IMR-90 (cell line): ENCODE measurements at regions not wholly inside any gene's neighbourhood (a gene's known extent, or its start where the extent isn't known, plus 50 kb on each side); places are given as distances from the start of the nearest gene placed in this dataset.

Source experiments
- ATAC-seq: fragments of 200-7000 bp; cut with Tn5 transposase; 2 replicates; pipeline ENCODE4 v1.9.1; 2020; ENCODE audit warnings: low read depth, mild to moderate bottlenecking, moderate library complexity
- BruUV-seq: library from RNA; stranded (reverse); fragments of 400-500 nt; replicated peaks from 2 replicates; lab custom pipeline; 2021; lab: Mats Ljungman, UMichigan
- CTCF ChIA-PET: fragments of 300-600 bp; formaldehyde crosslinking; extraction: SDS; loops from one replicate; lab custom pipeline; 2021; ENCODE audit warnings: antibody characterized with exemption; lab: Yijun Ruan, JAX
- POLR2A ChIA-PET: fragments of 300-600 bp; sonication (Branson Sonifier 250); formaldehyde crosslinking; loops from one replicate; lab custom pipeline; 2022; ENCODE audit warnings: antibody characterized with exemption; ENCODE audit not compliant: unreplicated experiment; lab: Charles Lee
- DNase-seq: peaks from one replicate; pipeline ENCODE4 v3.0.0; 2013
- H2AFZ ChIP-seq: replicated peaks from 2 replicates; pipeline ENCODE3; 2013; ENCODE audit warnings: low read length, mild to moderate bottlenecking; ENCODE audit not compliant: poor library complexity
- H2AK5ac ChIP-seq: 2 replicates; pipeline ENCODE4 v1.6.1; 2013; ENCODE audit warnings: low read depth, low read length, inconsistent platforms
- H2AK9ac ChIP-seq: replicated peaks from 2 replicates; pipeline ENCODE3; 2013; ENCODE audit warnings: mild to moderate bottlenecking, low read depth, low read length, moderate library complexity; ENCODE audit not compliant: poor library complexity
- H2BK120ac ChIP-seq: 2 replicates; pipeline ENCODE4 v1.6.1; 2013; ENCODE audit warnings: low read depth, low read length, inconsistent platforms
- H2BK15ac ChIP-seq: 3 replicates; pipeline ENCODE4 v1.6.1; 2013; ENCODE audit warnings: low read depth, low read length, inconsistent platforms
- H2BK20ac ChIP-seq: 2 replicates; pipeline ENCODE4 v1.6.1; 2013; ENCODE audit warnings: low read depth, mild to moderate bottlenecking, inconsistent platforms, low read length, moderate library complexity
- H2BK5ac ChIP-seq: 2 replicates; pipeline ENCODE4 v1.6.1; 2013; ENCODE audit warnings: mild to moderate bottlenecking, low read depth, low read length, inconsistent platforms; ENCODE audit not compliant: poor library complexity, severe bottlenecking
- H3K14ac ChIP-seq: replicated peaks from 2 replicates; pipeline ENCODE4 v1.6.1; 2013; ENCODE audit warnings: low read depth, low read length, inconsistent platforms
- H3K18ac ChIP-seq: 2 replicates; pipeline ENCODE4 v1.6.1; 2013; ENCODE audit warnings: low read depth, low read length, control low read depth
- H3K23ac ChIP-seq: 2 replicates; pipeline ENCODE4 v1.6.1; 2013; ENCODE audit warnings: low read depth, low read length, inconsistent platforms
- H3K27ac ChIP-seq: 2 replicates; pipeline ENCODE4 v1.5.1; 2013; ENCODE audit warnings: mild to moderate bottlenecking, control low read depth, low read length; ENCODE audit not compliant: insufficient read depth
- H3K27me3 ChIP-seq: 2 replicates; pipeline ENCODE4 v1.6.1; 2013; ENCODE audit warnings: low read length; ENCODE audit not compliant: control insufficient read depth, insufficient read depth
- H3K36me3 ChIP-seq: 2 replicates; pipeline ENCODE4 v1.6.1; 2013; ENCODE audit warnings: low read length, mixed read lengths; ENCODE audit not compliant: control insufficient read depth, insufficient read depth
- H3K4ac ChIP-seq: 2 replicates; pipeline ENCODE4 v1.6.1; 2013; ENCODE audit warnings: low read depth, low read length, inconsistent platforms
- H3K4me1 ChIP-seq: 2 replicates; pipeline ENCODE4 v1.6.1; 2013; ENCODE audit warnings: low read length, mixed read lengths; ENCODE audit not compliant: control insufficient read depth, insufficient read depth
- H3K4me2 ChIP-seq: 2 replicates; pipeline ENCODE4 v1.6.1; 2013; ENCODE audit warnings: low read depth, mild to moderate bottlenecking, control low read depth, low read length, moderate library complexity
- H3K4me3 ChIP-seq: 2 replicates; pipeline ENCODE4 v1.5.1; 2013; ENCODE audit warnings: low read depth, mild to moderate bottlenecking, control low read depth, low read length, moderate library complexity; ENCODE audit not compliant: insufficient read depth
- H3K56ac ChIP-seq: 2 replicates; pipeline ENCODE4 v1.6.1; 2013; ENCODE audit warnings: low read length, inconsistent platforms; ENCODE audit not compliant: insufficient read depth; ENCODE audit errors: extremely low read depth
- H3K79me1 ChIP-seq, 2 experiments: 2 replicates each; pipeline ENCODE4 v1.6.1; 2013; ENCODE audit warnings: low read length in 2 of 2, inconsistent platforms in 1 of 2, low read depth in 1 of 2
- H3K9ac ChIP-seq: 2 replicates; pipeline ENCODE4 v1.6.1; 2013; ENCODE audit warnings: low read depth, low read length, control low read depth
- H3K9me1 ChIP-seq: 2 replicates; pipeline ENCODE4 v1.6.1; 2013; ENCODE audit warnings: low read length, inconsistent platforms; ENCODE audit not compliant: insufficient read depth
- H3K9me3 ChIP-seq: 2 replicates; pipeline ENCODE4 v1.6.1; 2013; ENCODE audit warnings: low read length; ENCODE audit not compliant: control insufficient read depth, insufficient read depth
- H4K20me1 ChIP-seq: 2 replicates; pipeline ENCODE4 v1.6.1; 2013; ENCODE audit warnings: low read length, inconsistent platforms; ENCODE audit not compliant: insufficient read depth
- H4K5ac ChIP-seq: 2 replicates; pipeline ENCODE4 v1.6.1; 2013; ENCODE audit warnings: mild to moderate bottlenecking, low read depth, low read length, control low read depth
- H4K8ac ChIP-seq, 2 experiments: 2 replicates each; pipeline ENCODE4 v1.6.1; 2013; ENCODE audit warnings: low read depth in 2 of 2, low read length in 2 of 2, control low read depth in 1 of 2, inconsistent platforms in 1 of 2
- H4K91ac ChIP-seq: 2 replicates; pipeline ENCODE4 v1.6.1; 2013; ENCODE audit warnings: low read depth, low read length, inconsistent platforms; ENCODE audit not compliant: insufficient read depth
- BHLHE40 ChIP-seq: fragments of 150-350 bp; IDR thresholded peaks from 2 replicates; pipeline ENCODE4 v1.6.1; 2016; ENCODE audit warnings: mild to moderate bottlenecking, low read depth, low read length
- CEBPB ChIP-seq: IDR thresholded peaks from 2 replicates; pipeline ENCODE4 v1.6.1; 2012; ENCODE audit warnings: low read depth, low read length, improper control_type of control experiment
- CHD1 ChIP-seq: IDR thresholded peaks from 2 replicates; pipeline ENCODE4 v1.6.1; 2012; ENCODE audit warnings: low read depth, low read length, improper control_type of control experiment
- CTCF ChIP-seq: conservative IDR thresholded peaks from 2 replicates; pipeline ENCODE4 v1.5.1; 2012; ENCODE audit warnings: mild to moderate bottlenecking, low read depth, low read length, improper control_type of control experiment
- FOS ChIP-seq: fragments of 150-350 bp; IDR thresholded peaks from 2 replicates; pipeline ENCODE4 v1.6.1; 2016; ENCODE audit warnings: low read depth, low read length
- MAFK ChIP-seq: IDR thresholded peaks from 2 replicates; pipeline ENCODE4 v1.6.1; 2012; ENCODE audit warnings: low read depth, low read length, improper control_type of control experiment
- MAZ ChIP-seq: IDR thresholded peaks from 2 replicates; pipeline ENCODE4 v1.6.1; 2012; ENCODE audit warnings: low read depth, mild to moderate bottlenecking, low read length, improper control_type of control experiment, moderate library complexity, borderline replicate concordance
- MXI1 ChIP-seq: IDR thresholded peaks from 2 replicates; pipeline ENCODE4 v1.6.1; 2012; ENCODE audit warnings: low read depth, mild to moderate bottlenecking, low read length, moderate library complexity, borderline replicate concordance
- NFE2L2 ChIP-seq: fragments of 150-350 bp; IDR thresholded peaks from 2 replicates; pipeline ENCODE4 v1.6.1; 2016; ENCODE audit warnings: low read depth, mild to moderate bottlenecking, low read length
- POLR2A ChIP-seq: IDR thresholded peaks from 2 replicates; pipeline ENCODE4 v1.6.1; 2012; ENCODE audit warnings: mild to moderate bottlenecking, low read depth, low read length
- RAD21 ChIP-seq: IDR thresholded peaks from 2 replicates; pipeline ENCODE4 v1.6.1; 2012; ENCODE audit warnings: low read length, improper control_type of control experiment
- RCOR1 ChIP-seq: IDR thresholded peaks from 2 replicates; pipeline ENCODE4 v1.6.1; 2012; ENCODE audit warnings: mild to moderate bottlenecking, low read length, improper control_type of control experiment; ENCODE audit not compliant: insufficient replicate concordance
- RFX5 ChIP-seq: IDR thresholded peaks from 2 replicates; pipeline ENCODE4 v1.8.0; 2012; ENCODE audit warnings: low read depth, mild to moderate bottlenecking, low read length, moderate library complexity
- SMC3 ChIP-seq: fragments of 150-350 bp; IDR thresholded peaks from 2 replicates; pipeline ENCODE4 v1.6.1; 2016; ENCODE audit warnings: low read depth, mild to moderate bottlenecking, antibody characterized with exemption, low read length, moderate library complexity
- WGBS, 2 experiments: methylation state at CpG; one replicate each; pipeline versions ENCODE4 v1.1.5 to v1.1.7; 2013; ENCODE audit warnings: missing lambda C conversion rate in 2 of 2; ENCODE audit not compliant: insufficient read length in 1 of 2; ENCODE audit errors: extremely low coverage in 2 of 2; 5-methylcytosine and 5-hydroxymethylcytosine counted together
- dilution Hi-C: fragments of 300-500 bp; cut with HindIII; formaldehyde crosslinking; loops from one replicate; pipeline ENCODE4 v1.14.3; 2018; ENCODE audit warnings: low sequenced_read_pairs; ENCODE audit not compliant: unreplicated experiment
- in situ Hi-C: fragments of 300-500 bp; cut with MboI; formaldehyde crosslinking; loops from 3 replicates; pipeline ENCODE4 v1.14.3; 2019; ENCODE audit warnings: low sequenced_read_pairs, inconsistent platforms, mixed read lengths
- intact Hi-C: fragments of 100-400 bp; cut with micrococcal nuclease; formaldehyde crosslinking; loops from 2 replicates; pipeline ENCODE4 v1.10.0; 2022
- TF ChIP-seq, protein P1 (sequence below): fragments of 150-350 bp; IDR thresholded peaks from 2 replicates; pipeline ENCODE4 v1.6.1; 2016; ENCODE audit warnings: low read depth, mild to moderate bottlenecking, low read length, moderate library complexity, borderline replicate concordance
- TF ChIP-seq, protein P2 (sequence below): fragments of 150-350 bp; IDR thresholded peaks from 2 replicates; pipeline ENCODE4 v1.6.1; 2017; ENCODE audit warnings: mild to moderate bottlenecking, antibody characterized with exemption, low read length, low read depth

GRCh38 chr3:144564011-144564410 is 592.4 kb downstream of the DIPK2A start:
- H2BK120ac ChIP-seq: no peak overlapping the region
- H3K36me3 ChIP-seq: no peaks in the 10 kb centered on the region
- H4K91ac ChIP-seq: no peak overlapping the region
- H3K56ac ChIP-seq: no peak overlapping the region
- dilution Hi-C loops: no loop called here
- H3K79me1 ChIP-seq: no peaks in the 10 kb centered on the region
- H2BK15ac ChIP-seq: no peak overlapping the region
- TF ChIP-seq POLR2A: no peak
- TF ChIP-seq RCOR1: no peak
- TF ChIP-seq, protein P1, sequence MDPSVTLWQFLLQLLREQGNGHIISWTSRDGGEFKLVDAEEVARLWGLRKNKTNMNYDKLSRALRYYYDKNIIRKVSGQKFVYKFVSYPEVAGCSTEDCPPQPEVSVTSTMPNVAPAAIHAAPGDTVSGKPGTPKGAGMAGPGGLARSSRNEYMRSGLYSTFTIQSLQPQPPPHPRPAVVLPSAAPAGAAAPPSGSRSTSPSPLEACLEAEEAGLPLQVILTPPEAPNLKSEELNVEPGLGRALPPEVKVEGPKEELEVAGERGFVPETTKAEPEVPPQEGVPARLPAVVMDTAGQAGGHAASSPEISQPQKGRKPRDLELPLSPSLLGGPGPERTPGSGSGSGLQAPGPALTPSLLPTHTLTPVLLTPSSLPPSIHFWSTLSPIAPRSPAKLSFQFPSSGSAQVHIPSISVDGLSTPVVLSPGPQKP: no peak
- TF ChIP-seq FOS: no peak
- TF ChIP-seq, protein P2, sequence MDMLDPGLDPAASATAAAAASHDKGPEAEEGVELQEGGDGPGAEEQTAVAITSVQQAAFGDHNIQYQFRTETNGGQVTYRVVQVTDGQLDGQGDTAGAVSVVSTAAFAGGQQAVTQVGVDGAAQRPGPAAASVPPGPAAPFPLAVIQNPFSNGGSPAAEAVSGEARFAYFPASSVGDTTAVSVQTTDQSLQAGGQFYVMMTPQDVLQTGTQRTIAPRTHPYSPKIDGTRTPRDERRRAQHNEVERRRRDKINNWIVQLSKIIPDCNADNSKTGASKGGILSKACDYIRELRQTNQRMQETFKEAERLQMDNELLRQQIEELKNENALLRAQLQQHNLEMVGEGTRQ: no peak
- TF ChIP-seq NFE2L2: no peak
- no peak for TF ChIP-seq CTCF
- no peak for TF ChIP-seq MXI1
- no peak for TF ChIP-seq RFX5
- no peak for TF ChIP-seq MAFK
- no peak for TF ChIP-seq CEBPB
- no peak for TF ChIP-seq RAD21
- no peak for TF ChIP-seq MAZ
- TF ChIP-seq SMC3: no peak
- TF ChIP-seq BHLHE40: no peak
- no peak for TF ChIP-seq CHD1
- no peaks in the 10 kb centered on the region for H4K20me1 ChIP-seq
- H2BK5ac ChIP-seq: no peak overlapping the region
- H3K4ac ChIP-seq: no peak overlapping the region
- BruUV-seq: no TSS peak
- ChIA-PET CTCF (no interaction called here), POLR2A (no interaction called here)
- H3K18ac ChIP-seq: no peak overlapping the region
- no peak overlapping the region for H2AK5ac ChIP-seq
- H2BK20ac ChIP-seq: no peak overlapping the region
- no peak overlapping the region for H3K4me3 ChIP-seq
- no peaks in the 10 kb centered on the region for H3K9me1 ChIP-seq
- H3K9me3 ChIP-seq: no peaks in the 10 kb centered on the region
- ATAC-seq (no peak), DNase-seq (no peak)
- H2AFZ ChIP-seq: no peak overlapping the region
- no peak overlapping the region for H3K14ac ChIP-seq
- in situ Hi-C loops: no loop called here
- no peak overlapping the region for H3K4me2 ChIP-seq
- no peak overlapping the region for H3K27ac ChIP-seq
- no peaks in the 10 kb centered on the region for H3K27me3 ChIP-seq
- H4K8ac ChIP-seq: no peak overlapping the region
- H3K23ac ChIP-seq: no peak overlapping the region
- intact Hi-C loops: no loop called here
- H3K4me1 ChIP-seq: no peaks in the 10 kb centered on the region
- no peak overlapping the region for H3K9ac ChIP-seq
- no CpG with 5 or more reads among the region's 3 CpGs for WGBS, 2 experiments
- no peak overlapping the region for H4K5ac ChIP-seq
- H2AK9ac ChIP-seq: no peak overlapping the region
